ENCODE measurements at regions not wholly inside any gene's neighbourhood (a gene's known extent, or its start where the extent isn't known, plus 50 kb on each side); places are given as distances from the start of the nearest gene placed in this dataset.
"Not testable (repeated sequence)": the region's sequence is repeated elsewhere in the genome, so short reads cannot be mapped to it uniquely, and the experiment has no call there.

DNA sequence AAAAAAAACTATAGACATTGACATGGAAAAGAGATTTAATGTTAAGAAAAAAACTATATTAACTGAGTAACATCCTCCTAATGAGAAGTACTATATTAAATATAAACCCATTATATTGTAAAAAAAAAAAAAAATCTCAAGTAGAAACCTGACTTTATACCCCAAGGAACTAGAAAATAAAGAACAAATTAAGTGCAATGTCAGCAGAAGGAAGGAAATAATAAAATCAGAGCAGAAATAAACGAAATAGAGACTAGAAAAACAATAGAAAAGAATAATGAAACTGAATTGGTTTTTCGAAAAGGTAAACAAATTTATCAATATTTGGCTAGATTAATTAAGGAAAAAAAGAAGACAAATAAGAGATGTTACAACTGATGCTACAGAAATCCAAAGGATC, 329.1 kb upstream of the ZNF608 start:
- no peaks in the 10 kb centered on the region for H3K9me3 ChIP-seq (ENCODE audit: insufficient read depth, low read depth, low read length)
- H4K8ac ChIP-seq (ENCODE audit: low read depth, low read length) = no peak overlapping the region
- no peaks in the 10 kb centered on the region for H3K27me3 ChIP-seq (ENCODE audit: insufficient read depth, low read length)
- H2AFZ ChIP-seq (ENCODE audit: insufficient read depth, low read length, poor library complexity) = no peak overlapping the region
- no peak overlapping the region for H3K9ac ChIP-seq (ENCODE audit: low read length)
- no peak overlapping the region for H3K18ac ChIP-seq (ENCODE audit: low read length)
- H4K91ac ChIP-seq (ENCODE audit: low read depth, low read length) = no peak overlapping the region
- no peak overlapping the region for H4K12ac ChIP-seq (ENCODE audit: low read depth, low read length)
- no peak overlapping the region for H3K23ac ChIP-seq (ENCODE audit: low read length)
- no peak for DNase-seq
- no peak overlapping the region for H3K27ac ChIP-seq (ENCODE audit: low read depth, low read length)
- no peaks in the 10 kb centered on the region for H3K79me1 ChIP-seq (ENCODE audit: low read length)
- H3K14ac ChIP-seq (ENCODE audit: low read length) = no peak overlapping the region
- no peak overlapping the region for H2BK5ac ChIP-seq (ENCODE audit: low read depth, low read length, poor library complexity)
- no CpG with 5 or more reads among the region's 2 CpGs for WGBS (ENCODE audit: extremely low coverage, insufficient coverage, insufficient read length)
- no peaks in the 10 kb centered on the region for H3K36me3 ChIP-seq (ENCODE audit: control insufficient read depth in 1 of 2, insufficient read depth in 2 of 2, low read length in 2 of 2)
- no peak overlapping the region for H2AK5ac ChIP-seq (ENCODE audit: low read length)
- no peak overlapping the region for H2BK12ac ChIP-seq (ENCODE audit: low read length)
- no peaks in the 10 kb centered on the region for H3K79me2 ChIP-seq (ENCODE audit: control insufficient read depth, insufficient read depth, low read length, poor library complexity)
- H3K4me3 ChIP-seq (ENCODE audit: low read depth, low read length) = no peak overlapping the region
- no peak overlapping the region for H3K4ac ChIP-seq (ENCODE audit: low read depth, low read length)
- no peaks in the 10 kb centered on the region for H3K4me1 ChIP-seq (ENCODE audit: control insufficient read depth in 1 of 2, insufficient read depth in 2 of 2, low read length in 2 of 2)
- H2BK120ac ChIP-seq (ENCODE audit: insufficient read depth, low read length, poor library complexity) = no peak overlapping the region
- no peak overlapping the region for H3K4me2 ChIP-seq (ENCODE audit: low read length)

DNA sequence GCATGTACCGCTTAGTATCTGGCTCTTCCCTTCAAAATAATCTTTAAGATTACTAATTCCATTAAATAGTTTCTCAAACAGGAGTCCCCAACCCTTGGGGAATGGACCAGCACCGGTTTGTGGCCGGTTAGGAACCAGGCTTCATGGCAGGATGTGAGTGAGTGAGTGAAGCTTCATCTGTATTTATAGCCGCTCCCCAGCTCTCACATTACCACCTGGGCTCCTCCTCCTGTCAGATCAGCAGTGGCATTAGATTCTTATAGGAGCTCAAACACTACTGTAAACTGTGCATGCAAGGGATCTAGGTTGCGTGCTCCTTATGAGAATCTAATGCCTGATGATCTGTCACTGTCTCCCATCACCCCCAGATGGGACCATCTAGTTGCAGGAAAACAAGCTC, 332.6 kb upstream of the ZNF608 start:
- H2AK5ac ChIP-seq (ENCODE audit: low read length); H4K12ac ChIP-seq (ENCODE audit: low read depth, low read length); DNase-seq; H2BK120ac ChIP-seq (ENCODE audit: insufficient read depth, low read length, poor library complexity); H3K9me3 ChIP-seq (ENCODE audit: insufficient read depth, low read depth, low read length); H3K14ac ChIP-seq (ENCODE audit: low read length); H3K18ac ChIP-seq (ENCODE audit: low read length); H2AFZ ChIP-seq (ENCODE audit: insufficient read depth, low read length, poor library complexity); H3K36me3 ChIP-seq (ENCODE audit: control insufficient read depth in 1 of 2, insufficient read depth in 2 of 2, low read length in 2 of 2); H3K79me2 ChIP-seq (ENCODE audit: control insufficient read depth, insufficient read depth, low read length, poor library complexity); H2BK5ac ChIP-seq (ENCODE audit: low read depth, low read length, poor library complexity); H3K27me3 ChIP-seq (ENCODE audit: insufficient read depth, low read length); H3K4me1 ChIP-seq (ENCODE audit: control insufficient read depth in 1 of 2, insufficient read depth in 2 of 2, low read length in 2 of 2); H3K23ac ChIP-seq (ENCODE audit: low read length); H3K27ac ChIP-seq (ENCODE audit: low read depth, low read length); H3K4me3 ChIP-seq (ENCODE audit: low read depth, low read length); H3K9ac ChIP-seq (ENCODE audit: low read length); H3K4ac ChIP-seq (ENCODE audit: low read depth, low read length); H3K79me1 ChIP-seq (ENCODE audit: low read length); H3K4me2 ChIP-seq (ENCODE audit: low read length); H4K91ac ChIP-seq (ENCODE audit: low read depth, low read length); H4K8ac ChIP-seq (ENCODE audit: low read depth, low read length); H2BK12ac ChIP-seq (ENCODE audit: low read length): not testable (repeated sequence)
- no CpG with 5 or more reads among the region's 5 CpGs for WGBS (ENCODE audit: extremely low coverage, insufficient coverage, insufficient read length)

DNA sequence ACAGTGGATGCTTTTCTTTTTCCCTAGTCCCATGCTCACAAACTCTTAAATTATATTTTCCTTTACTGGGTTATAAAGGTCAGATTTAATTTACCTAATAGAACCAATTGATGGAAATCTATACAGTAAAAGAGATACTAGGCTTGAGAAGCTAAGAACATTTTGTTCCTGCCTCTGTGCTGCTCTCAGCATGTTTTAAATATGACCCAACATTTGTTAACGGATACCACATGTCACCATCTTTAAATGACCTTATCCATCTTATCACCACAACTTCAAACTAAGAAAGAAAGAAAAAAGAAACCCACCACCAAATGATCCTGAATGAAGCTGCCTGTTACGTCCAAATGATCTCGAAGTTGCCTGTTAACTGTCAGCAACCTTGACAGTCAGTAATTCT, 334.7 kb upstream of the ZNF608 start:
- no peak overlapping the region for H3K27ac ChIP-seq (ENCODE audit: low read depth, low read length)
- H3K27me3 ChIP-seq (ENCODE audit: insufficient read depth, low read length) = no peaks in the 10 kb centered on the region
- no peak overlapping the region for H3K4me2 ChIP-seq (ENCODE audit: low read length)
- WGBS (ENCODE audit: extremely low coverage, insufficient coverage, insufficient read length) = no CpG with 5 or more reads among the region's 3 CpGs
- no peaks in the 10 kb centered on the region for H3K36me3 ChIP-seq (ENCODE audit: control insufficient read depth in 1 of 2, insufficient read depth in 2 of 2, low read length in 2 of 2)
- H3K9ac ChIP-seq (ENCODE audit: low read length) = no peak overlapping the region
- H3K9me3 ChIP-seq (ENCODE audit: insufficient read depth, low read depth, low read length) = no peaks in the 10 kb centered on the region
- no peak overlapping the region for H3K23ac ChIP-seq (ENCODE audit: low read length)
- H2BK12ac ChIP-seq (ENCODE audit: low read length) = no peak overlapping the region
- H3K14ac ChIP-seq (ENCODE audit: low read length) = no peak overlapping the region
- no peak overlapping the region for H4K91ac ChIP-seq (ENCODE audit: low read depth, low read length)
- H2AK5ac ChIP-seq (ENCODE audit: low read length) = no peak overlapping the region
- H2BK120ac ChIP-seq (ENCODE audit: insufficient read depth, low read length, poor library complexity) = no peak overlapping the region
- no peak overlapping the region for H4K12ac ChIP-seq (ENCODE audit: low read depth, low read length)
- H3K18ac ChIP-seq (ENCODE audit: low read length) = no peak overlapping the region
- DNase-seq = no peak
- H4K8ac ChIP-seq (ENCODE audit: low read depth, low read length) = no peak overlapping the region
- H3K4me1 ChIP-seq (ENCODE audit: control insufficient read depth in 1 of 2, insufficient read depth in 2 of 2, low read length in 2 of 2) = no peaks in the 10 kb centered on the region
- H3K79me2 ChIP-seq (ENCODE audit: control insufficient read depth, insufficient read depth, low read length, poor library complexity) = no peaks in the 10 kb centered on the region
- H2BK5ac ChIP-seq (ENCODE audit: low read depth, low read length, poor library complexity) = no peak overlapping the region
- no peak overlapping the region for H3K4me3 ChIP-seq (ENCODE audit: low read depth, low read length)
- H2AFZ ChIP-seq (ENCODE audit: insufficient read depth, low read length, poor library complexity) = no peak overlapping the region
- H3K79me1 ChIP-seq (ENCODE audit: low read length) = no peaks in the 10 kb centered on the region
- H3K4ac ChIP-seq (ENCODE audit: low read depth, low read length) = no peak overlapping the region

DNA sequence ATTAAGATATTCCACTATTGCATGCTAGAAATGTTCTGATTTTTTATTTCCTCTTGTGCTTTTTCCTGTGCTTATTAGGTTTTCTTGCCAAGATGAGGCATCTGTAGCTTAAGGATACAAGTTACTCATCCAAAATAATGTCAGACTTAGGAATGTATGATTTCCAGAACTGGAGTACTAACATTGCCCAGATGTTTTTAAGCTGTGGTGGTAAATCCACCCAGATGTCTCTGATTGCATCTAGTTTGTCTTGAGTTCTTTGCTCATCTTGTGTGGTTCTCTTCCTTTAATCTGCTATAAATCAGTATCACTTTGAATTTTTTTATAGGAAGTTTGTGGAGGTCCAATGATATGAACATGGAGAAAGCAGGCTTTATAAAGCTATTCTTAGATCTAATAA, 337.5 kb upstream of the ZNF608 start:
- Histone ChIP-seq H3K9me3 (ENCODE audit: insufficient read depth, low read depth, low read length) (peaks cover 5% of the 10 kb centered on the region), H3K4me1 (ENCODE audit: control insufficient read depth in 1 of 2, insufficient read depth in 2 of 2, low read length in 2 of 2) (no peaks in the 10 kb centered on the region), H4K91ac (ENCODE audit: low read depth, low read length) (no peak overlapping the region), H3K36me3 (ENCODE audit: control insufficient read depth in 1 of 2, insufficient read depth in 2 of 2, low read length in 2 of 2) (no peaks in the 10 kb centered on the region), H3K79me1 (ENCODE audit: low read length) (peaks cover 3% of the 10 kb centered on the region), H2BK5ac (ENCODE audit: low read depth, low read length, poor library complexity) (no peak overlapping the region), H3K4ac (ENCODE audit: low read depth, low read length) (no peak overlapping the region), H3K27ac (ENCODE audit: low read depth, low read length) (no peak overlapping the region), H4K12ac (ENCODE audit: low read depth, low read length) (no peak overlapping the region), H2BK12ac (ENCODE audit: low read length) (no peak overlapping the region), H4K8ac (ENCODE audit: low read depth, low read length) (no peak overlapping the region), H2AK5ac (ENCODE audit: low read length) (no peak overlapping the region), H3K79me2 (ENCODE audit: control insufficient read depth, insufficient read depth, low read length, poor library complexity) (no peaks in the 10 kb centered on the region), H3K18ac (ENCODE audit: low read length) (no peak overlapping the region), H3K4me2 (ENCODE audit: low read length) (no peak overlapping the region), H2BK120ac (ENCODE audit: insufficient read depth, low read length, poor library complexity) (no peak overlapping the region), H3K23ac (ENCODE audit: low read length) (no peak overlapping the region), H3K4me3 (ENCODE audit: low read depth, low read length) (no peak overlapping the region), H2AFZ (ENCODE audit: insufficient read depth, low read length, poor library complexity) (no peak overlapping the region), H3K27me3 (ENCODE audit: insufficient read depth, low read length) (no peaks in the 10 kb centered on the region), H3K9ac (ENCODE audit: low read length) (no peak overlapping the region), H3K14ac (ENCODE audit: low read length) (no peak overlapping the region)
- peak; percentile 14 to 78 for DNase-seq
